K562 (cell line): ENCODE measurements at regions not wholly inside any gene's neighbourhood (a gene's known extent, or its start where the extent isn't known, plus 50 kb on each side); places are given as distances from the start of the nearest gene placed in this dataset.

ENCODE experiments used
- ADNP ChIP-seq: fragments of 200-800 bp; sonication (Bioruptor generic); IDR thresholded peaks from 2 replicates; pipeline ENCODE4 v1.6.1; 2016; ENCODE audit warnings: missing genetic modification characterization, missing compliant biosample characterization
- ATF7 ChIP-seq: fragments of 450-650 bp; IDR thresholded peaks from 2 replicates; pipeline ENCODE4 v1.7.1; 2014; ENCODE audit warnings: mild to moderate bottlenecking, moderate library complexity
- CBX2 ChIP-seq: fragments of 200-600 bp; sonication (generic); IDR thresholded peaks from one replicate; pipeline ENCODE4 v1.6.1; 2012; ENCODE audit warnings: mild to moderate bottlenecking, low read length, inconsistent platforms; ENCODE audit not compliant: insufficient read depth, poor library complexity, severe bottlenecking
- CGGBP1 ChIP-seq: fragments of 250-450 bp; sonication (Bioruptor Pico); IDR thresholded peaks from 2 replicates; pipeline ENCODE4 v1.9.0; 2021; ENCODE audit warnings: mild to moderate bottlenecking
- CTCFL ChIP-seq: IDR thresholded peaks from 2 replicates; pipeline ENCODE4 v1.6.1; 2011; ENCODE audit warnings: borderline replicate concordance, low read depth, mild to moderate bottlenecking, moderate library complexity, low read length; ENCODE audit not compliant: insufficient read depth, poor library complexity, severe bottlenecking
- GATA2 ChIP-seq: sonication (generic); formaldehyde crosslinking; IDR thresholded peaks from 2 replicates; pipeline ENCODE4 v1.4.0; 2020; ENCODE audit warnings: mild to moderate bottlenecking, missing genetic modification reagents
- GMEB1 ChIP-seq: fragments of 250-450 bp; sonication (Bioruptor Pico); IDR thresholded peaks from 2 replicates; pipeline ENCODE4 v1.4.0; 2020; ENCODE audit warnings: mild to moderate bottlenecking
- HDAC1 ChIP-seq, 2 experiments: fragments of 450-650 bp; IDR thresholded peaks; 2 replicates each; pipeline ENCODE4 v1.6.1; 2016 to 2017; ENCODE audit warnings: inconsistent platforms in 1 of 2, mild to moderate bottlenecking in 1 of 2, moderate library complexity in 1 of 2
- HMBOX1 ChIP-seq: sonication (generic); IDR thresholded peaks from 2 replicates; pipeline ENCODE4 v1.6.1; 2016
- KLF16 ChIP-seq: IDR thresholded peaks from 2 replicates; pipeline ENCODE4 v1.6.1; 2016; ENCODE audit warnings: antibody characterized with exemption
- LEF1 ChIP-seq: fragments of 450-650 bp; IDR thresholded peaks from 2 replicates; pipeline ENCODE4 v1.6.1; 2016; ENCODE audit warnings: mild to moderate bottlenecking
- NCOR1 ChIP-seq: fragments of 450-650 bp; IDR thresholded peaks from 2 replicates; pipeline ENCODE4 v1.6.1; 2016; ENCODE audit warnings: mild to moderate bottlenecking, moderate library complexity
- NFATC3 ChIP-seq: fragments of 450-650 bp; IDR thresholded peaks from 2 replicates; pipeline ENCODE4 v1.6.1; 2017; ENCODE audit warnings: mild to moderate bottlenecking
- NR2F6 ChIP-seq: fragments of 450-650 bp; formaldehyde crosslinking; IDR thresholded peaks from 2 replicates; pipeline ENCODE4 v1.4.0; 2020; ENCODE audit warnings: mild to moderate bottlenecking
- POLR2AphosphoS5 ChIP-seq: IDR thresholded peaks from 2 replicates; pipeline ENCODE4 v1.6.1; 2011; ENCODE audit warnings: mild to moderate bottlenecking, low read depth, low read length, moderate library complexity; ENCODE audit not compliant: control insufficient read depth, insufficient read depth
- SMARCA4 ChIP-seq: fragments of 450-650 bp; IDR thresholded peaks from 2 replicates; pipeline ENCODE4 v1.6.1; 2016
- SRF ChIP-seq, 2 experiments: fragments of 250-450, 450-650 bp in 1 of 2; sonication (Bioruptor Pico) in 1 of 2; sonication (generic) in 1 of 2; formaldehyde crosslinking; IDR thresholded peaks; 2 replicates each; pipeline versions ENCODE4 v1.5.0 to v1.5.1; 2020 to 2022; ENCODE audit warnings: mild to moderate bottlenecking in 1 of 2, missing genetic modification reagents in 1 of 2
- TRIM24 ChIP-seq, 2 experiments: fragments of 450-650 bp; IDR thresholded peaks; 2 replicates each; pipeline ENCODE4 v1.6.1; 2016
- XRCC3 ChIP-seq: fragments of 450-650 bp; IDR thresholded peaks from 2 replicates; pipeline ENCODE4 v1.6.1; 2017; ENCODE audit warnings: mild to moderate bottlenecking, moderate library complexity
- ZNF277 ChIP-seq: fragments of 250-450 bp; sonication (Bioruptor Pico); IDR thresholded peaks from 2 replicates; pipeline ENCODE4 v1.8.0; 2022; ENCODE audit warnings: inconsistent platforms, mild to moderate bottlenecking, moderate library complexity, borderline replicate concordance
- ZNF3 ChIP-seq: fragments of 250-450 bp; sonication (Bioruptor Pico); IDR thresholded peaks from 2 replicates; pipeline ENCODE4 v1.5.0; 2021; ENCODE audit warnings: mild to moderate bottlenecking, moderate library complexity
- ZNF436 ChIP-seq: fragments of 250-450, 450-650 bp; sonication (Bioruptor Pico); formaldehyde crosslinking; IDR thresholded peaks from 2 replicates; pipeline ENCODE4 v1.7.0; 2020; ENCODE audit warnings: mild to moderate bottlenecking
- ZNF707 ChIP-seq: fragments of 250-450 bp; sonication (Bioruptor Pico); conservative IDR thresholded peaks from 2 replicates; pipeline ENCODE4 v1.8.0; 2022; ENCODE audit warnings: inconsistent platforms, mild to moderate bottlenecking, moderate library complexity
- ZSCAN29 ChIP-seq: fragments of 450-650 bp; IDR thresholded peaks from 2 replicates; pipeline ENCODE4 v1.6.1; 2017

- TF ChIP-seq GATA2 (CRISPR knock-in tag) = peak; percentile 65
- no peak for TF ChIP-seq ZNF3 (CRISPR knock-in tag)
- peak; percentile 35; the same call in 1 of the 2 replicates for TF ChIP-seq NCOR1
- TF ChIP-seq ZSCAN29 = no peak
- peak in 1 of 2 experiments; percentile 57; a peak in 1 of 4 replicates for TF ChIP-seq HDAC1 (IDR thresholded peaks at IDR 0.05)
- no peak for TF ChIP-seq GMEB1 (CRISPR knock-in tag)
- 0 out of 4 replicates have a peak, but pooled peaks of 1 of the 2 experiments have one; percentile 7 for TF ChIP-seq TRIM24 (IDR thresholded peaks at IDR 0.05)
- no peak for TF ChIP-seq NR2F6
- TF ChIP-seq HMBOX1 = peak; percentile 65; the same call in 1 of the 2 replicates
- no peak for TF ChIP-seq NFATC3
- TF ChIP-seq CGGBP1 = no peak
- TF ChIP-seq POLR2AphosphoS5 = no peak
- 0 out of 2 replicates have a peak, but pooled peaks have one; percentile 19 for TF ChIP-seq LEF1
- no peak for TF ChIP-seq ADNP (tag)
- TF ChIP-seq CBX2 = no peak
- TF ChIP-seq CTCFL = no peak
- TF ChIP-seq XRCC3 = no peak
- TF ChIP-seq SMARCA4 = peak; percentile 53; the same call in 1 of the 2 replicates
- TF ChIP-seq ZNF277 (CRISPR knock-in tag) = no peak
- no peak for TF ChIP-seq ZNF436 (CRISPR knock-in tag)
- peak; percentile 3; the same call in 1 of the 2 replicates for TF ChIP-seq KLF16
- TF ChIP-seq ZNF707 (CRISPR knock-in tag) = no peak
- TF ChIP-seq ATF7 = no peak
- TF ChIP-seq SRF (CRISPR knock-in tag; IDR thresholded peaks at IDR 0.05) = no peak
Observed at GRCh38 chr1:60924964-60925798, 157.2 kb upstream of the NFIA start (continued).
